GM18861 (cell line): ENCODE measurements at regions not wholly inside any gene's neighbourhood (a gene's known extent, or its start where the extent isn't known, plus 50 kb on each side); places are given as distances from the start of the nearest gene placed in this dataset.

Experiments used
- ATAC-seq: cut with Tn5 transposase; IDR thresholded peaks from one replicate; pipeline ENCODE4 v1.9.1; 2021; ENCODE audit not compliant: unreplicated experiment

DNA sequence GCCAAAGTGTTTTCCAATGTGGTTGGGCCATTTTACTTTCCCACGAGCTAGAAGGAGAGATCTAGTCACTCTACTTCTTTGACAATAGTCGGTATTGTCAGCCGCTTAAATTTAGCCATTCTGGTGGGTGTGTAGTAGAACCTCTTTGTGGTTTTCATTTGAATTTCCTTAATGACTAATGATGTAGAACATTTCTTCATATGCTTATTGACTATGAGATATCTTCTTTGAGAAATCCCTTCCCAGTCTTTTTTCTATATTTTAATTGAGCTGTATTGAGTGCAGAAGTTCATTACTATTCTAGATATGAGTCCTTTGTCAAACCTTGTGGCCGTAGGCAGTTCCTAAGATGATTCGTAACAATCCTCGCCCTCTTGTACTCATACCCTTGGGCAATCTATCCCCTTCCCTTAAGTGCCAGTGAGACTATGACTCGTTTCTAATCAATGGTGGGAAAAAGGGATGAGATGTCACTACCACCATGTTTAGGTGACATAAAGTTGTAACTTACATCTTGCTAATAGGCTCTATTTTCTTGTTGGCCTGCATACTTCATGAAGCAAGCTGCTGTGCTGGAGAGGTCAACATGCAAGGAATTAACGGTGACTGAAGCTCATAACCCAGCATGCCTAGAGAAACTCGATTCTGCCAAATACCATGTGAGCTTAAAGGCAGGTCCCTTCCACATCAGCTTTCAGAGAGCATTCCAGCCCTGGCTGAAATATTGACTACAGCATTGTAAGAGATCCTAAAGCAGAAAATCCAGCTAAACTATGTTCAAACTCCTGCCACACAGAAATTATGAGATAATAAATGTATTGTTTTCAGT lies 817.9 kb upstream of the SOX9 start:
- no peak for ATAC-seq

DNA sequence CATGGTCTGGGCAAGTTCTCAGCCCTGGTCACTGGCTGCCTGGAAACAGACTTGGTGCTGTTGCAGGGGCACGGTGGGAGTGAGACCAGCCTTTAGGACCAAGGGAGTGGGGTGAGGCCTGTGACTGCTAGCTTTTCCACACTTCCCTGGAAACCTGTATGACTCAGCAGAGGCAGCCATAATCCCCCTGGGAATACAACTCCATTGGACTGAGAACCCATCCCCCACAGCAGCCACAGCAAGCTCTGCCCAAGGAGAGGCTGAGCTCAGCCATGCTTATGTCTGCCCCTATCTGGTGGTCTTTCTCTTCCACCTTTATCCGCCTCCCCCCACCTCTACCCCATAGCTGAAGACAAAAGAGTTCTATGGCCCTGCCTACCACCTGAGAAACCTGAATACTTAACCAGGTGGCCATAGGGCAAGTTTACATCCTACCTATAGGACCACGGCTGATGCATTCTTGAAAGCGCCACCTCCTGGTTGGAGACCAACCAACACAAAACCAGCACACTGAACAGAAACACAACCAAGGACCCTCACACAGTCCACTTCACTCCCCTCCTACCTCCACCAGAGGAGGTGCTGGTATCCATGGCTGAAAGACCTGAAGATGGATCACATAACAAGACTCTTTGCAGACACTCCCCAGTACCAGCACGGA lies 816.2 kb upstream of the SOX9 start:
- ATAC-seq, result no peak

DNA sequence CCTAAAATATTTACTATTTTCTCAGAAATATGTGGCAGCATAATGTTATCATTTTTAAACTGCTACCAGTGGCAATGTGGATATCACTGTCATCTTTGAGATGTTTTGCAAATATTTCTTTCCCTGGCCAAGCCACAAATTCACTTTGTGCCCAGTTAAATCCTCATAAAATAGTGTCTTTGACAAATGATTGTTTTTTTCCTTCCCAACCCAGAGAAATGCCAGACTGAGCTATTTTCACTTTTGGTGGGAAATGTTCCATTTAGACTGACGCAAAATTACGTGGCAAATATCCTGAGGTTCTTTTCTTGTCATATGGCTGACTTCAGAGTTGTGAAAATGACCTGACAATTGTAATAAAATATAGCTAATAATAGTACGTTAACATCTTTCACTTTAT lies 807.0 kb upstream of the SOX9 start:
- no peak for ATAC-seq

DNA sequence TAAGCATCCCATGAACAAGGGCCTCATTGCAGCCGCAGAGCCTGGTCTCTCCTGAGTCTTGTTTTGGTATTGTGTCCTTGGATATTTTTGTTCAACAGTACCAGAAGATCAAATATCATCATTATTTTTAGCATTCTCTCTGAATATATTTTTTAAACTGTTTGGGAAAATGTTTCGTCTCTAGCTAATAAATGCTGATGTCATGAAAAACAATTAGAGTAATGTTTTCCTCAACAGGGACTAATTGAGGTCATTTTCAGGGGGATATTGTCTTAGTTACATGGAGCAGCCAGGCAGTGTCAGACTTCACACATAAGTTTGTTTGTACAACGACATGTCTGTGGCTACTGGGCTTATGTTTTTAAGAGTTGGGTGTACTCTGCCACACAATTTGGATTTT lies 805.3 kb upstream of the SOX9 start:
- ATAC-seq, result no peak

DNA sequence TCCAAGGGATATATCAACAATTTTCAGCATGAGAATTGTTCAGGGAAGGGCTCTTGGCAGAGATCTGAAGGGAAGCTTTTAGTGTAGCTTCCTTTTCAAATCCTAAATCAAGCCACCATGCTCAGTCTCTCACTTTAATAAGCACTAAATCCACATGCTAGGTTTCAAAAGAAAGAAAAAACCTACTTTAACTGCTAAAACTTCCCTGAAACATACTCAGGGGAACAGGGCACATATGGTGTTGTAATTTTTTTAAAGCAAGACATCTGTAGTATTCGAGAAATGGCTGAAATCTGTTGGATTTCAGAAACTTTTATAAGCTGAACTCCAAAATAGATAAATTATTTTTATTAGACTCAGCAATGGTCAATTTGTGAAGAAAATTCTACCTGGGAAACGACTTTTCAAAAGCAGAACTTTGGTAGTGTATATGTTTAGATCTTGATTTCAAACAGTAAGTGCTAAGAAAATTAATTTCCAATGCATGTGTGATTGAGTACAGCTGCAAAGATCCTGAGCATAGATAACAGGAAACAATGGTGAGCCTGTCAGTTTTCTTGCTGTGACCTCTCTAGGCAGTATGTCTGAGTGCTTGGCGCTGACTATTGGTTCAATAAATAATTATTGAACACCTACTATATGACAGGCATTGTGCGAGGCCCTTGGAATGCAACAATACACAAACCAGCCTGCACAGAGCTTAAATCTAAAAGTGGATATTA lies 804.5 kb upstream of the SOX9 start:
- ATAC-seq, result no peak

DNA sequence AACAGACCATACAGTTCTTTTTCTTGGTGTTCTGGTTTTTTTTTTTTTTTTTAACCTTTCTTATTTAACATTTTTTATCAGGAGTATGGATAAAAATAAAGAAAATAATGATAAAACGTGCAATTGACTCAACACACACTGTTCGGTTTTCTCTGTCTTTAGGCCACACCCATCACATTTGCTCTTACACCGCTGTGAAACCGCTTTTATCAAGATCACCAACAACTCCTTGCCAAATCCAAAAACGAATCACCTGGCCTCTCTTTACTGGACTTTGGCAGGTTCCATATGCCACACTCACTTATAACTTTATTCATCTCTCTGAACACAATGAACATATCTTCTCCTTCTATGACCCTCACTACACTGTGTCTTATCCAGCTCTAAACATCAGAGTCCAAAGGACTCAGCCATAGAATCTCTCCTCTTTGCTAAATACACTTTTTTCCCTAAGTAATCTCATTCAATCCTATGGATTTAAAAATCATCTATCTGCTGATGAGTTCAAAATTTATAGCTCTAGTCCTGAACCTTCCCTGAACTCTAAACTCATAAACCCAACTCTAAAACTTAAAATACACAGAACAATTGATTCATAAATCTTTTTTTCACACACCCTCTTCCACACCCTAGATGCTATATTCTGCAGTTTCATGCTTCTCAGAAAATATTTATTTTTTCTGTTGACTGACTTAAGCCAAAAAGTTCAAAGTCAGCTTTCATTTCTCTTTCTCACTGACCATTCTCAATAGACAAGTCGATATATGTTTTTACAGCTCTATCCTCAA lies 800.6 kb upstream of the SOX9 start:
- ATAC-seq, result no peak

DNA sequence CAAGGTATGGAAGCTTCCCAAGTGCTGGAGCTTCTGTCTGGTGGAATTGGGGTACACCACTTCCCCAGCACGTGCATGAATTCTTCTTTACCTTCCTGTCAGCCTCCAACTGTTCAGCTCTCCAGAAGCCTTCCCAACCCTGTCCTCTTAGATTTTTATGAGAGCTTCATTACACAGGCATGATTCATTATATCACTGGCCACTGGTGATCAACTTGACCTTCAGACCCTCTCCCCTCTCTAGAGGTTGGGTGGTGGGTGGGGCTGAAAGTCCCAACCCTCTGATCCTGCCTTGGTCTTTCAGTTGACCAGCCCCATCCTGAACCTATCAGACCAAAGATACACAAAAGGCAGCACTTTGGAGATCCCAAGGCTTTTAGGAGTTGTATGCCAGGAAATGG lies 795.7 kb upstream of the SOX9 start:
- ATAC-seq, result no peak

DNA sequence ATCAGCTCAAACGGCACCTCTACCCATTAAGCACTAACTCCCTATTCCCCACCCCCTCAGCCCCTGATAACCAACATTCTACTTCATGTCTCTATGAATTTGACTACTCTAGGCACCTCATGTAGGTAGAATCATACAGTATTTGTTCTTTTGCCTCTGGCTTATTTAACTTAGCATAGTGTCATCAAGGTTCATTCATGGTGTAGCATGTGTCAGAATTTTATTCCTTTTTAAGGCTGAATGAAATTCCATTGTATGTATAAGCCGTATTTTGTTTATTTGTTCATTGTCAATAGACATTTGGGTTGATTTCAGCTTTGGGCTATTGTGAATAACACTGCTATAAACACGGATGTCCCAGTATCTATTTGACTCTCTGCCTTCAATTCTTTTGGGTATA lies 794.9 kb upstream of the SOX9 start:
- no peak for ATAC-seq

DNA sequence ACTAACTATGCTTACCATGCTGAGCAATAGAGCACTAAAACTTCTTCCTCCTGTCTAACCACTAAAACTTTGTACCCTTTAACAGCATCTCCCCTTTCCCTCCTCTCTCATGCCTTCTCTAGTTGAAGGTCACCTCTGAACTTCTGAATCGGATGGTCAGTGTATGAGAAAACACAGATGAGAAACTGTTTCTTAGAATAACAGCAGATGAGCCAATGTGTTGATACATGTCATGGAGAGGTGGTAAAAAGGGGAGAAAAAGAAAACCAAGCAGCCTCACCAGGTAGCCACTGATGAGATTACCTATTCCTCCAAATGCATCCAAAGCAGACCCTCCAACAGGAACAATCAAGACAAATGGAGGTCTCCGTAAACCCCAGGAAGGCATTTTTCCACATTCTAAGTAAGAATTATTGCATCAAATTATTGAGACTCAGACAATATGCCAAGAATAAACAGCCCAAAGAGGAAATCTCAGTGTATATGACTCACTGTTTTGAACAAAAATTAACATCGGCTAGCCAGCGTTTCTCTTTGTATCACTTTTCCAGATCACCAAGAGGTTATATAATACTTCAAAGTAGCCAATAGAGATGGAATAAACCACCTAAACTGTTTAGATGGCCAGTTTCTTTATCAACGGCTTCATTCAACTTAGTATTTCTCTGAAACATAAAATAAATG lies 793.3 kb upstream of the SOX9 start:
- no peak for ATAC-seq

DNA sequence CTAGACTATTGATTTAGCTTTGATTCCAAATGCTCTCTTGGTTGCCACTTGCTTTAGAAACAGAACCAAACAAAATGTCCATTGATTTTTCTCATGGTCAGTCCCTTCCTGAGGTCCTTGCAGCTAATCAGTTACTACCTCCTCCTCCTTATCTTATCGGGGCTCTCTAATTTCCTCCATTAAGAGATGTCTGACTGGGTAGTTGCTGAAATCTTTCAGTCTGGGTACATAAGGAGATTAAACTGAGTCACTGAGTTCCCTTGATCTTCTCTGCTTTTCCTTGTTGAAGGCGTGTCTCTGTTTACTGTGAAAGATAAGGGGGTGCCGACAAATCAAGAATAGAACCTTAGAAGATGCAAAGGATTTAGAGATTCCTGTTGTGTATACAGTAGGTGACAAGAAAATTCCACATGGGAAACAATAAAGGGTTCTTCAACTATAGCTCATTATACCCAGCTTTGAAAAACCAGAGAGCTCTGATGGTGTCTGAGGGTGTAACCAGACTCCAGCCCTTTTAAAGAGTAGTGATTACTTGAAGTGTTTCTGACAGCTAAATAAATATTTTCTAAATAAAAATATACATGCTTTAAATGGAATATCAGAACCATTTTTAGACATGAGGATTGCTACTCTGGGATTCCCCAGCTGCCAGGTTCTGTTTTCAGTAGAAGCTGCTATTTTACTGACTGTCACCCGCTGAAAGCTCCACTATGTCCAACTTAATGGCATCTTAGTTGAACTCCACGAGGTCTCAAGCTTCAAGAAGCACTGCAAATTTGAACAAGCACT lies 791.3 kb upstream of the SOX9 start:
- ATAC-seq, result no peak

DNA sequence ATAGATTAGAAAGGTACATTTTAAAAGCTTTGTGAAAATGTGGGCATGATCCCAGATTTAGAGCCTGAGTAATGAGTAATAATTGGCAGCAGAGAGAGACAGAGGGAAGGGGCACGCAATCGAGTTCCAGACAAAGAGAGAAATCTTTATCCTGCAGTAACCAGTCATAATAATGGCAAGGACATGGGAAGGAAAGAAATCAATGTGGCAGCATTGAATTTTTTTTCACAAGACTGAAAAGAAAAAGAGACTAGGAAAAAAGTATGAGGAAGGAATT lies 790.8 kb upstream of the SOX9 start:
- no peak for ATAC-seq

DNA sequence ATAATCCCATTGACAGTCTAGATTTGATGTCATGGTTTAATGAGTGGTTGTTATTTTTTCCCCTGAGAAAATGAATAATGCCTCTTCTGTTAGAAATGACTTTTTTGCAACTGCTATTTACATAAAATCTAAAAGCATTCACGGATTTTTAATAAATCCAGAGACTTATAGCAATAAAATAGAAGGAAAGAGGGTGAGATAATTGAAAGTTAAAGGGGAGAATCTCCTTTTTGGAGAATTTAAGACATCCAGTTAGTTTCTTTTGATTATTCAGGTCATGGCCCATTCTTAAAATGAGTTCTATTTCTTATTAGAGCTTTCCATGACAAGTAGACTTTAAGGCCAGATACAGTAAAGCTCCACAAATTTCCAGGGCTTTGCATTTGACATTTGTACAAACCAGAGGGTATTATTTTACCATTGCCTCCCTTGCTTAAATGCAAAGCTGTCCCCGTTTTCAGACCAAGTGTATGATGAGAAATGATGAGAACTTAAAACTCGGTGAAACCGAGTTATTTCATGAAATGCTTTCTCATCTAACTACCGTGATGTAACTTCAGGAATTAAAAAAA lies 789.0 kb upstream of the SOX9 start:
- ATAC-seq, result no peak

DNA sequence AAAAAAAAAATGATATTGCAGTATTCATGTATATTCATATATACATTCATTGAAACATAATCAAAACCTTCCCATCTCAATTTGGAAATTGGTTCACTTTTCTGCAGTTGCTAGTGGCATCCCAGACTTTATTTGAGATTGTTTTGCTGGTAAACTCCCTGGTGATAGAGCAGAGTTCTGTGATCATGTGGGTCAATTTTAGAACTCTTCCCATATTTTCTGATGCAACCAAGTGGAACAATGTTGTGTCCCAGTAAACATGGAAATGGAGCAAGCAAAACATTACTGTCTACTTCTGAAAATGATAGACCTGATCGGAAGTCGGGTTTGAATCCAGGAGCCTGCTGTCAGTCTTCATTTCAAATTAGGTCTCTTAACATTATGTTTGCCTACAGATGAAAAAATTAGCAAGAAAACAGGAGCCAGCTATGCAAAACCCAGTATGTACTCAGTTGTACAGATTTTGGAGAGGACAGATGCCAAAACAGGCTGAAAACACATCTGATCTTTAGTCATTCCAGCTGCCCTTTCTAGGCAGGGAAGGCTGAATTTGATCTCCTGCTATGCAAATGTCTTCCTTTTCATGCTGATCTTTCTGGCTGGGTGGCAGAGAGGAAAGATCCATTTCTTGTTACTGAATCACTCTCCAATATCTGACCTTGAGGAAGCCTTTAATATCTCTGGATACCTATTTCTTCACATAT lies 786.6 kb upstream of the SOX9 start:
- no peak for ATAC-seq

DNA sequence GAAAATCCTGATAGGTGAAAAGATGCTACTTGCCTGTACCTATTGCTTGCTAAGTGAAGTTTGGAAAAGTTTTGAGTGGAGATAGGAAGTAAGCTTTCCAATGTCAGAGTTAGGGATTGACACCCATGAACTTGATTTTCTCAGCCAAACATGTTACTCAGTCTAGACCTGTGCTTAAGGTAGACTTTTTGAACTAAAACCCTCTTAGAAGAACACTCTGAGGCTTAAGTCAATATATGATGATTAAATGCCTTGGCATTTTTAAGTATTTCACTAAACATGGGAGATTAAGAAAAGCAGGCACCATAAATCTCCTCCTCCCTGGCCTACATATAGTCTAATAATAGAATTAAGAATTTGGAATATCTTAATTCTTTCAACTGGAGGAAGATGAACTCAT lies 785.6 kb upstream of the SOX9 start:
- ATAC-seq, result no peak

DNA sequence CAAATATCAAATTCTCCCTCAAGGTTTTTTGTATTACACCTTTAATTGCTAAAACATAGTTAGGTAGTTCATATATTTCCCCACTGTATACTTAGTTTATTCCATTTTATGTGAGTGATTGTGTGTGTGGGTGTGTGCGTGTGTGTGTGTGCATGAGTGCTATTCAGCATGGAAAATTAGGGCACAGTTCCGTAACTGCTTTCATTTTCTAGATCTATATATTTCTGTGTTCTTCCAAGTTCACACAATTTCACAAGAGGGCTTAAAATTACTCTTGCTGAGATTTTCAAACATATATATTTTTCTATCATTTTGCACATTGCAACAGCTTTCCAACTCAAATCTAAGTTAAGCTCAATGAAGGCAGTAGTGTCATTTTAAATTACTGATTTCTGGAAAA lies 782.9 kb upstream of the SOX9 start:
- no peak for ATAC-seq

DNA sequence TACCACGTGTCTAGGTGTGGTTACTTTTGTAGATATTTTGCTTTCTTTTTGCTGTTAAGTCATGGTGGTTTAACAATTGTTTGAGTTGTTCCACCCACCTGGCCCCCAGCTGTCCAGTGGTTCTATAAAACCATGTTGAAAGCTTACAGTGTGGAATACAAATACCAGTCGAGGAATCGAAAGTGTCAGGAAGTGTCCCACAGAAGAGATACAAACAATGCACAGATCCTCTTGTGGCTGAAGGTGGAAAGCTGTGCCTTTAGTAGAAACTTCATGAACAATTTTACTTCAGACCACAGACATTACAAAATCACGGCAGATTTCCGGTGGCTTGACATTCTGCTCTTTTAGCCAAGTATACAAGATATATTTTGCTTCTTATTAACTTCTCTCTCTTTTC lies 782.4 kb upstream of the SOX9 start:
- no peak for ATAC-seq

DNA sequence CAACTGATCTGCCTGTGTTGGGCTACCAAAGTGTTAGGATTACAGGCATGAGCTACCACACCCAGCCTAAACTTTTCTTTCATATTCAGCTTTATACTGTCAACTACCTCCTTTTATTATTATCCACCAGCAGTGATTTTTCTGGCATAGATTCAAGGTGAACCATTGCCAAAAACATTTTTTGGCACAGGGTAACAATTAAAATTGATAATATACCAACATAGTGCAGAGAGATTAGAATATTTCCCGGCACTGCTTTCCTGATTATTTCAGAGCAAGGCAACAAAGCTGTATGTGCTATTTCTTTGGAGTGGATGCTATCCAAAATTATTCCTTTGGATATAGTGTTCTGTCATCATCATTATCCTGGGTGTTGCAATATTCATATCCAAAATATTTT lies 781.6 kb upstream of the SOX9 start:
- ATAC-seq, result no peak

DNA sequence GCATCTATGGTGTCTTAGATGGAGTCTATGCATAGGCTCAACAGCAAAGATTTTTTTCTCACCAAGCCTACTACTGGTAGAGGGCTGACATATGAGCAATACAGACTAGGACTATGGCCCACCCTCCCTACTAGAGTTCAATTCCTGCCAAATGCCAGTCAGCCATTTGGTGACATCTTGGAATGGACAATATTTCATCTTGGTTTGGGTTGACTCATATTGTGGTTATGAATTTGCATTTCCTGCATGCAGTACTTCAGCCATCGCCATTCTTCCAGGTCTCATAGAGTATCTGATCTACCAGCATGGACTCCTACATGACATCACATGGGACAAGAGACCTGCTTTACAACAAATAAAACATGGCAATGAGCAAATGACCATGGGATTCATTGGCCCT lies 778.1 kb upstream of the SOX9 start:
- ATAC-seq, result no peak

DNA sequence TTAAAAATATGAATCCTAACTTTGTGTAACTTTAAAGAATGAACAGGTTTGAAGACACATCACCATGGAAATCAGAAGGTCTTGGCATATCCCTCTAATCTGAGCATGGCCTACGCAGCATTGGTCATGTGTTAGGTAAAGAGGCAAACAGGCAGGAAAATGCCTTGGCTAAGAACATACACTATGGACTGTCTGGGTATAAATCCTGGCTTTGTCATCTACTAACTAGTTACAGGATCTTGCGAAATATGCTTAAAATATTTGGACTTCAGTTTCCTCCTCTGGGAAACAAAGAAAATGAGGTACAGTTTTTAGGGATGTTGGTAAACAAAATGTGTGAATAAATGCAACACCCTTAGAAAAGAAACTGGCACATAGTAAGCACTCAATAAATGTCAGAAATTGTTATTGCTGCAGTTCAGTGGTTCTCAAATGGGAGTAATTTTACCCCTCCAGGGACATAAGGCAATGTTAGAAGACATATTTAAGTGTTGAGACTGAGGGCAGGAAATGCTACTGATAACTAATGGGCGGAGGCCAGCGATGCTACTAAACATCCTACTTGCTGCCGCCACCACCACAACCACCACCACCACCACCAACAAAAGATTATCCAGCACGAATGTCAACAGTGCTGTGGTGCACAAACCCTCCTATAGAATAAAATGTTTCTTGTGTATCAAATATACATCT lies 770.8 kb upstream of the SOX9 start:
- ATAC-seq, result no peak
